ENCODE measurements at regions not wholly inside any gene's neighbourhood (a gene's known extent, or its start where the extent isn't known, plus 50 kb on each side); places are given as distances from the start of the nearest gene placed in this dataset.

GRCh38 chr3:99119385-99119784 is 217.9 kb upstream of the DCBLD2 start:
- CTCF ChIA-PET = no interaction called here
- TF ChIP-seq CTCF (IDR thresholded peaks at IDR 0.05; ENCODE audit: insufficient read depth, low read length, missing control alignments) = no peak
- H3K4me3 ChIP-seq (ENCODE audit: low read depth, low read length) = no peak overlapping the region
- DNase-seq (ENCODE audit: low read depth, low spot score) = no peak
- POLR2A ChIA-PET = interaction anchor here (1.9 kb wide), 1 partner anchor 10 kb away, joined by 6 read pairs; no protein-coding TSS in a partner anchor

- CTCF ChIA-PET = interaction anchor here (1.5 kb wide), 1 partner anchor 381 kb away, joined by 4 read pairs; no protein-coding TSS in a partner anchor
- POLR2A ChIA-PET = interaction anchor here (1.9 kb wide), 1 partner anchor 11 kb away, joined by 6 read pairs; no protein-coding TSS in a partner anchor
- DNase-seq (ENCODE audit: low read depth, low spot score) = peak; percentile 70
- no peak overlapping the region for H3K4me3 ChIP-seq (ENCODE audit: low read depth, low read length)
- TF ChIP-seq CTCF (IDR thresholded peaks at IDR 0.05; ENCODE audit: insufficient read depth, low read length, missing control alignments) = no peak
Observed at GRCh38 chr3:99118381-99118780, 216.9 kb upstream of the DCBLD2 start.

GRCh38 chr3:99114565-99115291 is 213.2 kb upstream of the DCBLD2 start:
- ChIA-PET CTCF (interaction anchor here (0.6 to 5.4 kb wide), 18 partner anchors 10 to 694 kb away, joined by 3 to 35 read pairs (median 4); partner anchors contain the start of gene COL8A1), POLR2A (no interaction called here)
- DNase-seq (ENCODE audit: low read depth, low spot score) = no peak
- no peak overlapping the region for H3K4me3 ChIP-seq (ENCODE audit: low read depth, low read length)
- TF ChIP-seq CTCF (IDR thresholded peaks at IDR 0.05; ENCODE audit: insufficient read depth, low read length, missing control alignments) = peak; percentile 86

GRCh38 chr3:99111235-99111634 is 209.7 kb upstream of the DCBLD2 start:
- ChIA-PET CTCF (interaction anchor here (1.4 to 1.6 kb wide), 2 partner anchors 62 to 360 kb away, joined by 4 to 5 read pairs; no protein-coding TSS in a partner anchor), POLR2A (no interaction called here)
- TF ChIP-seq CTCF (IDR thresholded peaks at IDR 0.05; ENCODE audit: insufficient read depth, low read length, missing control alignments) = no peak
- no peak overlapping the region for H3K4me3 ChIP-seq (ENCODE audit: low read depth, low read length)
- no peak for DNase-seq (ENCODE audit: low read depth, low spot score)

GRCh38 chr3:99110401-99110800 is 208.9 kb upstream of the DCBLD2 start:
- CTCF ChIA-PET = interaction anchor here (0.5 to 1.6 kb wide), 3 partner anchors 63 to 361 kb away, joined by 3 to 4 read pairs (median 3); no protein-coding TSS in a partner anchor
- no peak for DNase-seq (ENCODE audit: low read depth, low spot score)
- POLR2A ChIA-PET = no interaction called here
- TF ChIP-seq CTCF (IDR thresholded peaks at IDR 0.05; ENCODE audit: insufficient read depth, low read length, missing control alignments) = no peak
- H3K4me3 ChIP-seq (ENCODE audit: low read depth, low read length) = no peak overlapping the region

- ChIA-PET POLR2A (no interaction called here), CTCF (interaction anchor here (1.0 to 1.4 kb wide), 3 partner anchors 65 to 700 kb away, joined by 3 to 5 read pairs (median 4); no protein-coding TSS in a partner anchor)
- no peak overlapping the region for H3K4me3 ChIP-seq (ENCODE audit: low read depth, low read length)
- no peak for TF ChIP-seq CTCF (IDR thresholded peaks at IDR 0.05; ENCODE audit: insufficient read depth, low read length, missing control alignments)
- peak; percentile 86 for DNase-seq (ENCODE audit: low read depth, low spot score)
Observed at GRCh38 chr3:99108508-99108907, 207.0 kb upstream of the DCBLD2 start.

Measured in AG04449 (cell line).